WTC11 (cell line): ENCODE measurements at regions not wholly inside any gene's neighbourhood (a gene's known extent, or its start where the extent isn't known, plus 50 kb on each side); places are given as distances from the start of the nearest gene placed in this dataset.

Experiments used
- NR2C2 ChIP-seq: sonication (generic); formaldehyde crosslinking; IDR thresholded peaks from 2 replicates; pipeline ENCODE4 v1.8.0; 2022; ENCODE audit warnings: mild to moderate bottlenecking, missing genetic modification reagents
- RELA ChIP-seq: sonication (generic); formaldehyde crosslinking; IDR thresholded peaks from 2 replicates; pipeline ENCODE4 v1.8.1; 2022; ENCODE audit warnings: missing genetic modification reagents, mild to moderate bottlenecking, borderline replicate concordance
- TF ChIP-seq, protein P1 (sequence below): fragments of 200-600 bp; IDR thresholded peaks from 2 replicates; pipeline ENCODE4 v1.8.0; 2022; ENCODE audit warnings: antibody characterized with exemption
- TF ChIP-seq, protein P2 (sequence below): sonication (generic); formaldehyde crosslinking; IDR thresholded peaks from 2 replicates; pipeline ENCODE4 v1.8.1; 2023; ENCODE audit warnings: mild to moderate bottlenecking, missing genetic modification reagents, moderate library complexity

DNA sequence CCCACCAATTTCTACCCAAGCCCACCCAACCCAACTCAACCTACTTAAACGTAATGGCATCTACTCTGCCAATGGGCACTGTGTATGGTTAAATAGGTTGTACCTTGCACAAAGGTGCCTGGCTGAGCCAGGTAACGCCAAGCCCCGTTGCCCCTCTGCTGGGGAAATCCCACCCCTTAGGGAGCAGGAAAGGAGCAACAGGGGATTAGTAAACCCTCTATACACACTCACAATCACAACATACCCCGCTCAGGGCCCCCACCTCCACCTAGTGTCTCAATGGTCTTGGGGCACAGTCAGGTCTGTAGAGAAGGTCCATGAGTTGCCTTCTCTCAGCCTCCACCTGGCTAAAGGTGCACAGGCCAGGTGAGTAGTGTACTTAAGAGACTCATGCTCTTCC lies 74.3 kb upstream of the PCBD1 start:
- TF ChIP-seq RELA (CRISPR knock-in tag) = no peak
- TF ChIP-seq, protein P1, sequence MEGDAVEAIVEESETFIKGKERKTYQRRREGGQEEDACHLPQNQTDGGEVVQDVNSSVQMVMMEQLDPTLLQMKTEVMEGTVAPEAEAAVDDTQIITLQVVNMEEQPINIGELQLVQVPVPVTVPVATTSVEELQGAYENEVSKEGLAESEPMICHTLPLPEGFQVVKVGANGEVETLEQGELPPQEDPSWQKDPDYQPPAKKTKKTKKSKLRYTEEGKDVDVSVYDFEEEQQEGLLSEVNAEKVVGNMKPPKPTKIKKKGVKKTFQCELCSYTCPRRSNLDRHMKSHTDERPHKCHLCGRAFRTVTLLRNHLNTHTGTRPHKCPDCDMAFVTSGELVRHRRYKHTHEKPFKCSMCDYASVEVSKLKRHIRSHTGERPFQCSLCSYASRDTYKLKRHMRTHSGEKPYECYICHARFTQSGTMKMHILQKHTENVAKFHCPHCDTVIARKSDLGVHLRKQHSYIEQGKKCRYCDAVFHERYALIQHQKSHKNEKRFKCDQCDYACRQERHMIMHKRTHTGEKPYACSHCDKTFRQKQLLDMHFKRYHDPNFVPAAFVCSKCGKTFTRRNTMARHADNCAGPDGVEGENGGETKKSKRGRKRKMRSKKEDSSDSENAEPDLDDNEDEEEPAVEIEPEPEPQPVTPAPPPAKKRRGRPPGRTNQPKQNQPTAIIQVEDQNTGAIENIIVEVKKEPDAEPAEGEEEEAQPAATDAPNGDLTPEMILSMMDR = no peak
- TF ChIP-seq, protein P2, sequence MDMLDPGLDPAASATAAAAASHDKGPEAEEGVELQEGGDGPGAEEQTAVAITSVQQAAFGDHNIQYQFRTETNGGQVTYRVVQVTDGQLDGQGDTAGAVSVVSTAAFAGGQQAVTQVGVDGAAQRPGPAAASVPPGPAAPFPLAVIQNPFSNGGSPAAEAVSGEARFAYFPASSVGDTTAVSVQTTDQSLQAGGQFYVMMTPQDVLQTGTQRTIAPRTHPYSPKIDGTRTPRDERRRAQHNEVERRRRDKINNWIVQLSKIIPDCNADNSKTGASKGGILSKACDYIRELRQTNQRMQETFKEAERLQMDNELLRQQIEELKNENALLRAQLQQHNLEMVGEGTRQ (CRISPR knock-in tag) = no peak
- TF ChIP-seq NR2C2 (CRISPR knock-in tag) = no peak
